M059J (cell line): ENCODE measurements at regions not wholly inside any gene's neighbourhood (a gene's known extent, or its start where the extent isn't known, plus 50 kb on each side); places are given as distances from the start of the nearest gene placed in this dataset.

Source experiments
- DNase-seq: peaks from one replicate; pipeline ENCODE4 v3.0.0-alpha.2; 2012; ENCODE audit warnings: low read depth

GRCh38 chr2:118665784-118666529 is 181.5 kb downstream of the EN1 start:
- DNase-seq = peak; percentile 22

GRCh38 chr2:118661179-118661578 is 186.3 kb downstream of the EN1 start:
- no peak for DNase-seq

DNA sequence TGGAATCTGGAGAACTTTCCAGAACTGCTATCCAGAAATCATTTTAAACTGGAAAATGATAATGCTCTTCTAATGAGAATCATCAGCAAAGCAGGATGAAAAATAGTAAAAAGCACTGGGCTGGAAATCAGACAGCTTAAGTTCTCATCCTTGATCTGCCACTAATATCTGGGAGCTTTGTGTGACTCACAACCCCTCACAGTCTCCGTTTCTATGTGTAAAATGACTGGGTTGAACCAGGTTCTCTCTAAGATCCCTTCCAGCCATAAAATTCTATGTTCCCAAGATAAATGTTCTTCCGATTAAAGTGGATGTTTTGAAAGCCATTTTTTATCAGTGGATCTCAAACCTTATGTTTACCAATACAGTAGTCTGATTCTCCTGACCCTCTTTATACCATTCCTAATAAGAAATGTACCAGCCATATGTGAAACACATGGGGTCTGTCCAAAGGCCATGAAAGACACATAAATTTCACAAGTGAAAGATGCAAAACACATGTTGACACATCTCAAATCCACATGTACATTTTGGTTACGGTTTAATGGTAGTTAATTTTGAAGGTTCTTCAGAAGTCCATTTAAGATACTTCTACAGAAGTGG is 188.8 kb downstream of the EN1 start:
- DNase-seq = no peak

- no peak for DNase-seq
Measured at GRCh38 chr2:118657466-118657865, 190.0 kb downstream of the EN1 start.

GRCh38 chr2:118654945-118655344 is 192.5 kb downstream of the EN1 start:
- DNase-seq = no peak

DNA sequence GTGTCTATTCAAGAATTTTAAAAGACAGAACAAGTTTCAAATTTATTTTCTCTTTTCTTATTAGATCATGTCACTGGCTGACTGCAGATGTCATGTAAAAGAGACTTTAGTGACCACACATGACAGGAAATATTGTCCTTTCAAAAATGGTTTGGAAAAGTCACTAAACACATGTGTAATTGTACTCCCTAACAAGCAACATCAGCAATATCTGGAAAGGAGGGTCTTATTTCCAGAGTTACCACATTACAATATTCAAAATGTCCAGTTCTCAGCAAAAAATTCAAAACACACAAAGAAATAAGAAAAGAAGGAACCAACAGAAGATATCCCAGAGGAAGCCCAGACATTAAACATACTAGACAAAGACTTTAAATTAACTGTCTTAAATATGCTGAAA is 197.1 kb downstream of the EN1 start:
- DNase-seq = no peak

DNA sequence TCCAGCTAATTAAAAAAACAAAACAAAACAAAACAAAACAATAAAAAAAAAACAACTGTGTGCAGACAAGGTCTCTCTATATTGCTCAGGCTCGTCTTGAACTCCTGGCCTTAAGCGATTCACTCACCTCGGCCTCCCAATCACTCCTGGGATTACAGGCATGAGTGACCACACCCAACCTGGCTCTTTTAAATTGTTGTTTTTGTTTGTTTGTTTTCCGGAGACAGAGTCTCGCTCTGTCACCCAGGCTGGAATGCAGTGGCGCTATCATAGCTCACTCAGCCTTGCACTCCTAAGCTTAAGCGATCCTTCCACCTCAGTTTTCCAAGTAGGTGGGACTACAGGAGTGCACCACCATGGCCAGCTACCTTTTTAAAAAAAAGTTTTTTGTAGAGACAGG is 201.6 kb downstream of the EN1 start:
- no peak for DNase-seq

DNA sequence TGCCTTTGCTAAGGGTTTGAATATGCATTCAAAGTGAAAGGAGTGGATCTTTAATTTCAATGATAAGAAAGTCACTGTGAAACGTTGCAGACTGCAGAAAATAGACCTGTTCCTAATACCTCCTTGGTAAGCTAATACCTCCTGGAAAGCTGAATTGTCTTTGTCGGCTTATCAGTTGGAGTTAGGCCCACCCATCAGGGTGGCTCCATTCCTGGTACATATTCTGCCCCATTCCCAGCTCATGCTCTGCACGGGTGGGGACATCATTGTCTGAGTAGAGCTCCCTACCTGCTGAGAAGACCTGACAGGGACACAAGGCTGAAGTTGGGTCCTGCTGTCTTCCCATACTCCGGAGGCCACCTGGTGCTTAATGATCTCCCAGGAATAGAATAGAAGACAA is 203.3 kb downstream of the EN1 start:
- no peak for DNase-seq

DNA sequence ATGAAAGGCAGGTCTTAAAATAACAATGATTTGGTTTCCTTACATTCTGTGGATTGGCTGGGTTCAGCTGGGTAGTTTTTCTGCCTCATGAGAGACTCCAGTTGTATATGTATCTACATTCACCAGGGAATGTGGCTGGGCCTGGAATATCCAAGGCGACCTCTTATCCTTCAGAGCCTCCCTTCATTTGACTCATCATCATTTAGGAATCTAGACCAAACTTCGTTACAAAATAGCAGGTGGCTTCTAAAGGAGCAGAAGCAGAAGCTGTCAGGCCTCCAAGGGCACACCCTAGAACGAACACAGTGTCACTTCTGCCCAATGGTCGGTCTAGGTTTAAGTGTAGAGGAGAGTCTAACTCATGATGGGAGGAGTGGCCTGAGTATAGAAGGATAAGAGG is 204.2 kb downstream of the EN1 start:
- no peak for DNase-seq

DNA sequence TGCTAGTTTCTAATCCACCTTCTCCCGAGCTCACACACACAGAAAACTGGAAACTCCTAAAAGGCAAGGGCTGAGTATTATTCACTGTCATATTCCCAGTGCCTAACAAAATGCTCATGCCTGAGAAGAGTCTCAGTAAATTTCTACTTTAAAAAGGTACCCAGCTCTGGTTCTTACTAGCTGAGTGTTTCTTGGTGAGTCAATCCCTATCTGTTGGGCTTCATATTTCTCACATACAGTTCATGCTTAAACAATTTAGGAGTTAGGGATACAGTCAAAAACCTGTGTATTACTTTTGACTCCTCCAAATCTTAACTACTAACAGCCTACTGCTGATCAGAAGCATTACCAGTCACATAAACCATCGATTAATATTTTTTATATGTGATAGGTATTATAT is 204.9 kb downstream of the EN1 start:
- DNase-seq = no peak

DNA sequence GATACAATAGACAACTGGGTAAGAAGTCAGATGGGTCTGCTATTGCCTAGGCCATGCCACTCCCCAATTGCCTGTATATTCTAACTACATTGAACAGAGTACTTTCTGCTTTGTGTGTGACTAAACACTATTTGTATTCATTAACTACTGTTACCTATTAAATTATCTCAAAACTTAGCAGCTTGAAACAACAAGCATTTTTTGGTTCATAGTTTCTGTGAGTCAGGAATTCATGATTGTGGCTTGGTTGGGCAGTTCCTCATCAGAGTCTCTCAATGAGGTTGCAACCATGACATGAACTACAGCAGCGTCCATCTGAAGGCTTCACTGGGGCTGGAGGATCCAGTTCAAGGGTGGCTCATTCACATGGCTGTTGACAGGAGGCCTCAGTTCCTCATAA is 205.7 kb downstream of the EN1 start:
- no peak for DNase-seq

DNA sequence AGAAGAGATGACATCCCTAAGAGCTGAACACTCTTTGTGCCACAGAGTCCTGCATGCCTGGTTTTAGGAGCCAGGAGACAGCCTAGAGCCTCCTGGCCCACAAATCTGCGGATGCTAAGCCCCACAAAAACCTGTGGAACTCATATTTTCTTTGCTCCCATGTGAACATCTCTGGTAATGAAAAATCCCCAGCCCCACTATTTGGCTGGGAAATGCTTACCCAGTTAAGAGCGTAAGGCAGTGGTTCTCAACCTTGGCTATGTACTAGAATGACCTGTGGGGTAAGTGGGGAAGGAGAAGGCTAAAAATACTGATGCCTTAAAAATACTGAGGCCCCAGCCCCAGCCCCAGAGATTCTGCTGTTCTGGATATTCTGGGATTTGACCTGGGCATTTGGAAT is 208.1 kb downstream of the EN1 start:
- no peak for DNase-seq

DNA sequence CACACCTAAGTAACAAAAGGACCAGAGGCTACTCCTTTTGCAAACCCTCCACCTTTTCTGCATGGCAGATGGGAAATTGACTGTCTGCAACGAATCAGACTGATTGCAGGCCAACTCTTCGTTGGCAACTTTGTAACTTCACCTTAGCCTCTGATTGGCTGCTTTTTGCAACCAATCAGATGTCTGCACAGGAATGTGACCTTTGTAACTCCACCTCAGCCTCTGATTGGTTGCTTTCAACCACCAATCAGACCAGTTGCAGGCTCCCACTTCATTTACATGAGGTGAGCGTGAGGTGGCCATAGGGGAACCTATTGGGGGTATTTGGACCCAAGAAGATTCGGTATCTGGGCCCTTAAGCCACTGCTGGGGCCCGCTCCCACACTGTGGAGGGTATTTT is 209.0 kb downstream of the EN1 start:
- no peak for DNase-seq

DNA sequence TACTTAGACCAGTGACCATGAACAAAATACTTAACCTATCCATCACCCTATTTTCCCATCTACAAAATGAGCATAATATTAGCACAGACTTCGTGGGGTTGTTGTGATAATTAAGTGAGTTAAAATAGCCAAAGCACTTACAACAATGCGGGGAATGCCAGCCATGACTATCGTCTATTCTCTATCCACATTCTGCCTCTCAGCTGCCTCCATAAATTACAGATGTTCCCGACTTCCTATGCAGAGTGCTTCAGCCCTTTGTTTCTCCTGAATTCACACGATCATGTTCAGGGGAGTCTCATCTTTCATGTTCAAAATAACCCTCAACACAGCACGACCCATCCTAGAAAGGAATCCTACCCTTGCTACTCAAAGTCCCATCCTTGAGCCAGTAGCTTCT is 211.6 kb downstream of the EN1 start:
- no peak for DNase-seq

DNA sequence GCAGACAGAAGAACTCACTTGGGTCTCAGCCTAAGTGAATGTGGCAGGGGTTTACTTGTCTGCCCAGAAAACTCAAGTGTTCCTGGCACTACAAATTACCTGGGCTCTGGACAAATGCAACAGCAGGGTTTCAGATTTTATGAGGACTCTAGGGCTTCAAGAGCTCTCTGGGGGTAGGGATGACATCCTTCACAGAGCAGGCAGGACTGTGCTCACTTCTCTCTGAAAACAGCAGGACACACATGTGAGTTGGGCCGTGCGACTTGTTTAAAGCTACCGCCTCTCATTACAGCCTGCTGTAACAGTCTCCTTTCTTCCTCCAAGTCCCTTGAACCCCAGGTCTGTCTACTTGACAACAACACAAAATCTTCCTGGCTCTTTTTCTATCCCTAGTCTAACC is 212.6 kb downstream of the EN1 start:
- DNase-seq = no peak

- no peak for DNase-seq
Measured at GRCh38 chr2:118633371-118634018, 214.0 kb downstream of the EN1 start.

- no peak for DNase-seq
Measured at GRCh38 chr2:118632921-118633320, 214.5 kb downstream of the EN1 start.

DNA sequence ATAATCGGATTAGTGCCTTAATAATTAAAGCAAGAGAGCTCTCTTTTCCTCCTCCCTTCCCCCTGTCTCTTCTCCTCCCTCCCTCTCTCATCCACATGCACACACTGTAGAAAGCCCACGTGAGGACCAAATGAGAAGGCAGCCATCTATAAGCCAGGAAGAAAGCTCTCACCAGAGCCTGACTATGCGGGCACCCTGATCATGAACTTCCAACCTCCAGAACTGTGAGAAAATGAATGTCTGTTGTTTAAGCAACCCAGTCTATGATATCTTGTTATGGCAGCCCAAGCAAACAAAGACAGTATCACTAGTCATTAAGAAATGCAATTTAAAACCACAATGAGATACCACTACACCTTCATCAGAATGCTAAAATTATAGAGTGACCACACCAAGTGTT is 220.3 kb downstream of the EN1 start:
- DNase-seq = no peak

DNA sequence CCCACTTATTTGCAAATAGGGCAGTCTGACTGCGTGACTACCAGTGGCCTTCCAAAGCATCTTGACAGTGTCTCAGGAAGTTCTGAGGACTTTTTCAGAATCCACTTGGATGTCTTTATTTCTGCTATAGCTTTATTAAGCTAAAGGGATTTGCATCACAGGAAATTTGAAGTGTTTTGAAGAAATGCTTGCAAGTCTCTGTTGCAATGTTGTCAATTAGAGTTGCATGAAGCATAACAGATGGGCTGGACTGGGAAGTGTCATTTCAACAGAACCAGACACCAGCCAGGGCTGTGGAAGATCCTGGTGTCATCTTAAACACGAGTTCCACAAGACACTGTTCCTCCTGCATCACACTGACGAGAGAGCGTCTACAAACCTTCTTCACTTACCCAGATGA is 224.5 kb downstream of the EN1 start:
- DNase-seq = no peak

- DNase-seq = no peak
Measured at GRCh38 chr2:118622108-118622507, 225.3 kb downstream of the EN1 start.

DNA sequence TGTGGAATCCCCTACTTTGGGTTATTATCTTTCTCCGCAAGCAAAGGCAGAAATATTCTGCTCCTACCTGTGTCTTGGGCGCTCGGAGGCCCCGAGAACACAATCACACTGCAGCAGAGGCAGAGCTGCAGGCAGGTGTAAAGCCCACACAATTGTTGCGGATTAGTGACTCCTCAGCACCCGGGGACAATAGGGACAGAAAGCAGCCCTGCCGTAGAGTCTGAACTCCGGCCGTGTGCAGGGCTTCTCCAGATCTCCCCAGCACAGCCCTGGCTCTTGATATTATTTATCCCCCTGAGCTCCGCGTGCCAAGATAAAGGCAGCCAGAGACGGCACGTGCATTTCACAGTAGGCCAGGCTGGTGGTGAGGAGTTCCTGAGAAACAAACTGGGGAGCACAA is 229.2 kb downstream of the EN1 start:
- no peak for DNase-seq

DNA sequence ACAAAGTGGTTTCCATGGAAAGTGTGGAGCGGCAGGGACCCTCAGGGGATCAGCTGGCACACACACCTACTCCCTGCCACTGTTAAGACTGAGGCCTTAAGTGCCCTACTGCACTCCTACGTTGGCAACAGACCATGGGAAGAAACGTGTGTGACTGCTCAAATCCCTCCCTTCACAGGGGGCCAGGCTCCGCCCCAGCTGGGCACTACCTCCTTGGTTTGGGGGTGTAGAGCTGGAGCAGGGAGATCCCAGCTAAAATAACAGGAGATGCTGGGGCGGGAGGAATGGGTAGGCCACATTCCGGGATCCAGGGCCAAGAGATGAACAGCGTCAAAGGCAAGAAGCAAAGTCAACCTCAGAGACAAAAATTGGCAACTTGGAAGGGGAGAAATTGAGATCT is 231.0 kb downstream of the EN1 start:
- DNase-seq = no peak

GRCh38 chr2:118614841-118615271 is 232.6 kb downstream of the EN1 start:
- no peak for DNase-seq
